SK-N-MC (cell line): ENCODE measurements at regions not wholly inside any gene's neighbourhood (a gene's known extent, or its start where the extent isn't known, plus 50 kb on each side); places are given as distances from the start of the nearest gene placed in this dataset.

ENCODE experiments used
- DNase-seq: peaks from one replicate; pipeline ENCODE4 v3.0.0-alpha.2; 2011; ENCODE audit warnings: low read depth, low spot score
- H3K27ac ChIP-seq: fragments of 200-600 bp; sonication (generic); 2 replicates; pipeline ENCODE4 v1.5.1; 2016; ENCODE audit warnings: mixed run types
- H3K36me3 ChIP-seq: fragments of 200-600 bp; sonication (generic); 2 replicates; pipeline ENCODE4 v1.6.1; 2017; ENCODE audit warnings: antibody characterized with exemption, low read length, mixed read lengths; ENCODE audit not compliant: insufficient read depth
- H3K4me3 ChIP-seq: fragments of 200-600 bp; sonication (generic); 2 replicates; pipeline ENCODE4 v1.5.1; 2016
- H3K9ac ChIP-seq: fragments of 200-600 bp; sonication (generic); 2 replicates; pipeline ENCODE4 v1.8.0; 2017; ENCODE audit warnings: mixed run types, mixed read lengths; ENCODE audit not compliant: insufficient read length
- H3K9me3 ChIP-seq: fragments of 200-600 bp; sonication (generic); 2 replicates; pipeline ENCODE4 v1.6.1; 2017; ENCODE audit warnings: low read depth, mild to moderate bottlenecking, antibody characterized with exemption, low read length, moderate library complexity, mixed read lengths
- EZH2 ChIP-seq: fragments of 200-600 bp; sonication (generic); IDR thresholded peaks from one replicate; pipeline ENCODE4 v1.6.1; 2017; ENCODE audit warnings: antibody characterized with exemption
- FOXP2 ChIP-seq: optimal IDR thresholded peaks from 2 replicates; pipeline ENCODE3; 2011; ENCODE audit warnings: mild to moderate bottlenecking, moderate library complexity; ENCODE audit not compliant: insufficient read depth; ENCODE audit errors: extremely low read length, control extremely low read depth
- POLR2AphosphoS5 ChIP-seq: IDR thresholded peaks from 2 replicates; pipeline ENCODE4 v1.6.1; 2012; ENCODE audit warnings: mild to moderate bottlenecking, low read depth, low read length, borderline replicate concordance

DNA sequence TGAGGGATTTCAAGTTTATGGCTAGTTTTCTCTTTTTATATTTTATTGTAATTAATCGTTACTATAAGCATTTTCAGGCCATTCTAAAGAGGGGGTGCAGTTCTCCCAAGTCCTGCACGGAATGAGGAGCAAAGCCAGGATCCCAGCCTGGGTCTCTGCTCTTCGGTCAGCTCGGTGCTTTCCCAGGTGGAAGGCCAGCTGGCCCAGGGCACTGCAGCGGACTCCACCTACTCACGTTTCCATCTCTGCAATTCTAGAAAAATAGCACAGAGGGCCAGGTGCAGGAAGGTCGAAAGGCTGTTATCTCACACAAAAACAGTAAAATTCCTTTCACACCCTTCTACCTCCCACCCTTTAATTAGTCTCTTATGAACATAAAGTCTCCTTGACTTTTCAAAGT is 59.5 kb upstream of the HES1 start:
- no peak overlapping the region for H3K27ac ChIP-seq
- no peak overlapping the region for H3K9ac ChIP-seq
- H3K4me3 ChIP-seq: no peak overlapping the region
- no peaks in the 10 kb centered on the region for H3K36me3 ChIP-seq
- no peaks in the 10 kb centered on the region for H3K9me3 ChIP-seq
- no peak for TF ChIP-seq POLR2AphosphoS5
- no peak for TF ChIP-seq EZH2
- no peak for TF ChIP-seq FOXP2
- no peak for DNase-seq

DNA sequence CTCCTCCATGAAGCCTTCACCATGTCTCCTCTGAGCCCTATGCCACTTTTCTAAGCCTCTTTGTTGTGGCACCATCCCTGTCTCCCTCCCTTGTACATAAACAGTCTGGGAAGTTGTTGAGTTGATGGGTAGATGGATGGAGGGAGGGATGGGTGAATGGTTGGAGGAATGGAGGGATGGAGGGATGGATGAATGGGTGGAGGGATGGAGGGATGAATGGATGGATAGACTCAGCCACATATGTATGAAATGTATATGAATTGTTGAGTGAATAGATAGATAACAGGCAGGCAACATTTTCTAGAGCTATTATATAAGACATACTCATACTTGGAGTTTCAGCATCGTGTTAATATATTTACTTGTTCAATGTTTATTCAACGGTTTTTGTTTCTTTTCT is 58.3 kb upstream of the HES1 start:
- Histone ChIP-seq H3K4me3 (no peak overlapping the region), H3K9ac (no peak overlapping the region), H3K27ac (no peak overlapping the region), H3K36me3 (no peaks in the 10 kb centered on the region), H3K9me3 (no peaks in the 10 kb centered on the region)
- no peak for DNase-seq
- TF ChIP-seq POLR2AphosphoS5 (no peak), EZH2 (no peak), FOXP2 (no peak)

DNA sequence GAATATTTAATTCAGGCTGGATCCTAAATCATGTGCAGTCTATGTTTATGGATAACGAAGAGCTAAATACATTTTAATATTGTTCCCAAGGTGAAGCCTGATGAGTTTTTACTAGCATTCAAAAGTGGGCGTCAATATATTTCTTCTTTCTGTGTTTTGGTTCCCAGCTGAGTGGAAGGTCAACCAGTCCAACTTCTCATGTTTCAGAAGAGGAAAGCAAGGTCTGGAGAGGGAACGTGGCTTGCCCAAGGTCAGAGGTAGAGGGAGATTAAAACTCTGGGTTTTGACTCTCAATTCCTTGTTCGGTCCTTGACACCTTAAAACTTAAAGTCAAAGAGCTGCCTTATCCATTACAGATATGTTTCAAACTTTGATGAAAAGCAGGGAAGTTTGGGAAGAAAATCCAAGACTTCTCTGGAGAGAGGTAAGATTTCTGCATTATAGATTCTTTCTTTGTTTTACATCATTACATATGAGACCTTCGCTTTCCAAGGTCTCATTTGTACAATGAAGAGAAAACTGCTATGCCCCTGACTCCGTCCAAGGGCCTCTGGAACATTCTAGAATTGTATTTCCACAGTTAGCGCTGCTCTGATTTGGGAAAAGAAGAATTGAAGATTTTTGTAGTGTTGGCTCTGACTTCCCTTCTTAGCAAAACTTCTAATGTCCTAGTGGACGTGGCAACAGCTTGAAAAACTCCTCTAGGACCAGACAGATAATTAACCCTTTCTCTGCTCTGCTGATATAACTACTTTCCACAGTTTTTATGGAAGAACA is 57.7 kb upstream of the HES1 start:
- H3K27ac ChIP-seq: no peak overlapping the region
- no peak overlapping the region for H3K4me3 ChIP-seq
- DNase-seq: no peak
- H3K36me3 ChIP-seq: no peaks in the 10 kb centered on the region
- no peaks in the 10 kb centered on the region for H3K9me3 ChIP-seq
- TF ChIP-seq FOXP2: no peak
- TF ChIP-seq EZH2: no peak
- TF ChIP-seq POLR2AphosphoS5: no peak
- H3K9ac ChIP-seq: no peak overlapping the region

- TF ChIP-seq POLR2AphosphoS5 (no peak), FOXP2 (no peak), EZH2 (no peak)
- no peak overlapping the region for H3K9ac ChIP-seq
- no peak for DNase-seq
Measured at GRCh38 chr3:194079702-194080172, 56.2 kb upstream of the HES1 start.

DNA sequence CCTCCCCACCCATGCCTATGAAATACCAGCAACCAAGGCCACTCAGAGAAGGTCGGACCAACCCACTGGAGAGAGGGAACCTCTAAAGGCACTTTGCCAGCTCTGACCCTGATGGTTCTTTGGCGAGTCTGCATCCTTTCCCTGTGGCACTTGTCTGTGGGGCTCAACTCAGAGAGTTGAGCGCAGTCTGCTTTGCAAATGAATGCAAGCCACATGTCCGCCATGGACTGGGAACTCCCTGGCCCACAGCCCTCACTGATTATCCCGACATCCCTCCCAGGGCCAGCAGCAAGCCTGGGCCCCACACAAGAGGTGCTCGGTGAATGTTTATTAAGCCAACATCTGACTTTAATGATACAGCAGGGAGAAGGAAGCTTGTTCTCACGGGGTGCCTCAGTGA is 55.5 kb upstream of the HES1 start:
- TF ChIP-seq FOXP2 (no peak), POLR2AphosphoS5 (no peak), EZH2 (no peak)
- no peak overlapping the region for H3K4me3 ChIP-seq
- no peak overlapping the region for H3K9ac ChIP-seq
- 0 out of 2 replicates have a peak overlapping the region, but pooled peaks have one; percentile 16 for H3K27ac ChIP-seq
- H3K9me3 ChIP-seq: no peaks in the 10 kb centered on the region
- no peak for DNase-seq
- no peaks in the 10 kb centered on the region for H3K36me3 ChIP-seq

More at GRCh38 chr3:194079702-194080172, 56.2 kb upstream of the HES1 start:
- no peak overlapping the region for H3K4me3 ChIP-seq
- no peak overlapping the region for H3K27ac ChIP-seq
- H3K36me3 ChIP-seq: no peaks in the 10 kb centered on the region
- H3K9me3 ChIP-seq: no peaks in the 10 kb centered on the region

- TF ChIP-seq POLR2AphosphoS5: no peak
- H3K9me3 ChIP-seq: no peaks in the 10 kb centered on the region
- H3K9ac ChIP-seq: no peak overlapping the region
- no peak overlapping the region for H3K4me3 ChIP-seq
- no peaks in the 10 kb centered on the region for H3K36me3 ChIP-seq
- no peak for DNase-seq
- 0 out of 2 replicates have a peak overlapping the region, but pooled peaks have one; percentile 16 for H3K27ac ChIP-seq
Measured at GRCh38 chr3:194080913-194081800, 54.8 kb upstream of the HES1 start.

DNA sequence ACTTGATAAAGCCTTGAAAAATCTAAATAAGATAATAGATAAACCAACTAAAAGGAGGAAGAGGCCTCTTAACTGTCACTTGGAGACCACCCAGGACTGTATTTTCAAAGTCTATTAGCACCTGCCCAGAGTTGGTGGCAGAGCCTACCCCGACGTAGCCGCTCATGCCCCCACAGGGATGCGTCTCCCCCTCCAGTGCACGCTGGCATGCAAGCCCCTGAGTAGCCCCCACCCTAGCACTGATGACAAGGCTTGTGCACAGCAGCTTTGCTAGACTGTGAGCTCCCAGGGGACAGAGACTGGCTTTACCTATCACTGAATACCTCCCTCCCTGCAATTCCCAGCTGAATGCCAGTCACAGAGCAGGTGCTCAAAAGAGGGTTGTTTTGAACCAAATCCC is 54.1 kb upstream of the HES1 start:
- no peak for DNase-seq
- H3K9ac ChIP-seq: no peak overlapping the region
- TF ChIP-seq EZH2 (no peak), POLR2AphosphoS5 (no peak), FOXP2 (no peak)
- H3K4me3 ChIP-seq: no peak overlapping the region
- no peaks in the 10 kb centered on the region for H3K9me3 ChIP-seq
- no peaks in the 10 kb centered on the region for H3K36me3 ChIP-seq
- H3K27ac ChIP-seq: no peak overlapping the region
